Right ventricle myocardium inferior (tissue), 1 donor: ENCODE measurements at regions not wholly inside any gene's neighbourhood (a gene's known extent, or its start where the extent isn't known, plus 50 kb on each side); places are given as distances from the start of the nearest gene placed in this dataset.

Experiments
- ATAC-seq: fragments of 200-7000 bp; cut with Tn5 transposase; one replicate; pipeline ENCODE4 v1.9.1; 2020; ENCODE audit warnings: mild to moderate bottlenecking, moderate library complexity
- DNase-seq: peaks from one replicate; pipeline ENCODE4 v3.0.0; 2021; ENCODE audit errors: missing footprints
- intact Hi-C: fragments of 100-400 bp; cut with DNase I; formaldehyde crosslinking; loops from one replicate; pipeline ENCODE4 v1.11.0; 2022
- donor health status: DM: no; HTN: yes; CAD: no; lungs with severe emphysema.

GRCh38 chr11:134646561-134646960, 234.5 kb upstream of the B3GAT1 start:
- intact Hi-C loops = no loop called here
- no peak for ATAC-seq
- DNase-seq = no peak

GRCh38 chr11:134645576-134645975, 233.5 kb upstream of the B3GAT1 start:
- DNase-seq (no peak), ATAC-seq (no peak)
- intact Hi-C loops = no loop called here

DNA sequence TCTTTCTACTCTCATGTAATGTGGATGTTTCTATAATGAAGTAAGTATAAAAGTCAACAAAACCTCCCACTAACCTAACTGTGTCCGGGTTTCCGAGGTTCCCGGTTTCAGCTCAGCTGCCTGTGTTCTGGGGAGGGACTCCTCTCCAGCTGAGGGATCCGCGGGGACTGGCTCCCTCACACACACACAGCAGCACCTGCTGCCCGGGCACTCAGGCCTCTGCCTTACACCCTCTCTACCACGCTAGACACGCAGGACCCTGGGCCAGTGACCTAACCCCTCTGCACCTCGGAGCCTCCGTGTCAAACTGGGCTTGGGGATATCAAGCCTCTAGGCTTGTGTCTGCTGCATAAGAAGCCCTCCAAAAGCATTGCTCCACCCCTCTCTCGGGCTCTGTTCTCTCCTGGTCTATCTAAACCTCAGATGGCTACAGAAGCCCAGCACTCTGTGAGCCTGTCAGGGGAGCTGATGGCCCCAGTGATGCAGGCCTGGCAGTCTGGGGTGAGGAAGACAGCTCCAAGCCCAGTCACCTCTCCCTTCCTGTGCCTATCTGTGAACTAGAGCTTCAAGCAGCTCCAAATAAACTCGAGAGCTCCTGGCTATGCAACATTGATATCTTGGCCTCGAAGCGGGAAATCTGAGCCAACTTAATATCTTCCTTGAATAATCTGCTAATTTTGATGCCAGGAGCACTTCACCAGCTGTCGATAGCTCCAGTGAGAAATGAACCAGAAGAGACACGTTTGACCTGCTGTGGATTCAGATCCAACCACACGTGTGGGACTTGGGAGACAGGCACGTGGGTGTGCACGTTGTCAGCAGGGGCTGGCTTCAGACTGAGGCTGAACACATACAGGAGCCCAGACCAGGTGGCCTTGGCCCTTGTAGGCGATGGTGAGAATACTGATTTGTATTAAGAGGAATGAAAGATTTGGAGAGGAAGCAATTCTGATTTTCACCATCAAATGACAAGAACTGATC, 232.7 kb upstream of the B3GAT1 start:
- DNase-seq (no peak), ATAC-seq (peak; percentile 58)
- intact Hi-C loops = no loop called here

DNA sequence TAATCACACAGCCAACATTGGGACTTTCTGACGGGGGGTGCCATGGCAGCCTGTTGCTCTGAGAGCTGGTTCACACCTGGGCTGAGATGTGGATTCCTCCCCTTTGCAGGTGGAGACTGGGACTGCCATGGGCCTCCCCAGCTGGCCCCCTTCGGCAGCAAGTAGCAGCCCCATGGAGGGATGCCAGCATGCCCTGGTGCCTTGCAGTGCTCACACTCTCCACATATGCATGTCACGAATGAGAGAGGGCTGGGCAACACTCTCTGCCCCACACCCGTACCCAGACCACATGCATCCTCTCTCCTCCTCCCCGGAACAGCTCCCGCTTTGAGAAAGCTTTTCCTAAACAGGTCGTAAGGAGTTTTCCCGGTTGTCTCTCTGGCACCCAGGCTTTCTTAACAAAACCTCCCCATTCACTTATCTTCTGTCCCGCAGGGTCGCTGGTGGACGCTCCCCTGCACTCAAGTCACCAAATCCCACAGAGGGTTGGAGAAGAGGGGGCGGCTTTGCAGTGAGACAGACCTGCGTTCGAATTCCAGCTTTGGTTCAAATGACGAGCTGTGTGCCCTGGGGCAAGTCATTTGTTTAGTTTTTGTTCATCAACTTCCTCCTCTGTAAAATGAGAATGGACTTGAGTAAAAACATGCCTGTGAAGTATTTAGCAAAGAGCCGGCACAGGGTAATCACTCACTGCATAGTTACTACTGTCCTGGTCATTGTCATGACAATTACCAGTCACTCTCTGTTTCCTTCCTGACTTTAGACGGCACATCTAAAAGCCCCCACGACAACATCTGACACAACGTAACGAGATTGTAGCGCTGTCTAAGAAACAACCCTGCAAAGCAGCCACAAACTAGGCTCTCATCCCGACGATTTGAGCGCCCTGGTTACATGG, 231.3 kb upstream of the B3GAT1 start:
- DNase-seq = no peak
- intact Hi-C loops = no loop called here
- no peak for ATAC-seq

DNA sequence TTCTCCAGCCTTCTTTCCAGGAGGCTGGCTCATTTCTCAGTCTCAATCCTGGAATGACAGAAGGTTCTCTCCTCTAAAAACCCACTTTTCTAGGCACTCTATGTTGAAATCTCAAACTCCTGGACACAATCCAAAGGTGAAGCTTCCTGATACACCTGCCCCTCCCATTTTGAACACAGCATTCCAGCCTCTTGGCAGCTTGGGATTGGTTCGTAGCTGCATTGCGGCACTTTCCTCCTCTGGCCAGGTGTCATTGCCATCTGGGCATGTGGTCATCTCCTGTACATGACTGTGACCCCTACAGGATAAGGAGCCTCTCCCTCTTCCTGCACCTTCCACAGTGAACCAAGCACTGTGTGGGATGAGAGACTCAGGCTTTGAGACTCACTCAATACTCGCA, 230.2 kb upstream of the B3GAT1 start:
- intact Hi-C loops = no loop called here
- ATAC-seq = no peak
- no peak for DNase-seq

DNA sequence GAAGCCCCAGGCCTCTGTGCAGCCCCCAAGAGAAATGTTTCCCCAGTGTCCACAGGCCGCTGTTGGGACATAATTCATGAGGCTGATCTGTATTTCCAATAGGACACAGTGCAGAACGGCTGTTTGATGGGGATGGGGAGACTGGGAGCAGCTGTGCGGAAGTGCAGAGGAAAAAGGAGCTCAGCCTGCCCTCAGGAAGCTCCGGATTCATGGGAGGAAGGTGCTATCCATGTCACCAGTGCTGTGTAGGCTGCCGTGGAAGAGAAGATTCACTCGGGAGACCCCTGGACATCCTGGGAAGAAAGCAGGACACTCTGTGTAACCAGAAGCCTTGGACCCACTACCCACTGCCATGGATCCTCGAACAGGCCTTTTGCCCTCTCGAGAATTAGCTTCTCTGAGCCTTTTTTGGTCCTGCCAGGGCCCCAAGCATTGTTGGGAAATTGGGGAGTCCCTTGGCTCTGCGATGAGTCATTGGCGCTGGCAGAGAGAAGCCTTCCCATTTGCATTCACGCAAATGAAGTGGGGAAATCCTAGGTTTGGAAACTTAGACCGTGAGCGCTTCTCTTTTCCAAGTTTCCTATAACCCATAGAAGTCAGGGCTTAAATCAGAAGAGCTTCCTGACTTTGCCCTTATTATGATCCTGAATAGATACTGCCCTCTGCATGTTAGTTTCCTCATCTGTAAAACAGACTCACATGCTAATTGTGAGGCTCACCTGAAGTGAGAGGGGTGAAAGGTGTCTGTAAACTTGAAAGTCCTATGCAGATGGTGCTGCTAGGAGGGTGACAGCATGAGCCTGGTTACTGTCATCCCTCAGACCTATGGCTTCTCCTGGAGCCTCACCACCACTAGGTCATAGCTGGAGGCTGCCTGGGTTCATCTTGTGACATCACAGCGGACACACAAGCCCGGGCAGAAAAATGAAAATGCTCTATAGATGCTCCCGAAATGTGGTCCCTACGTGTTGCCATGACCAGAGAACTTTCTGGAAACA, 229.2 kb upstream of the B3GAT1 start:
- DNase-seq = no peak
- ATAC-seq = no peak
- intact Hi-C loops = no loop called here

DNA sequence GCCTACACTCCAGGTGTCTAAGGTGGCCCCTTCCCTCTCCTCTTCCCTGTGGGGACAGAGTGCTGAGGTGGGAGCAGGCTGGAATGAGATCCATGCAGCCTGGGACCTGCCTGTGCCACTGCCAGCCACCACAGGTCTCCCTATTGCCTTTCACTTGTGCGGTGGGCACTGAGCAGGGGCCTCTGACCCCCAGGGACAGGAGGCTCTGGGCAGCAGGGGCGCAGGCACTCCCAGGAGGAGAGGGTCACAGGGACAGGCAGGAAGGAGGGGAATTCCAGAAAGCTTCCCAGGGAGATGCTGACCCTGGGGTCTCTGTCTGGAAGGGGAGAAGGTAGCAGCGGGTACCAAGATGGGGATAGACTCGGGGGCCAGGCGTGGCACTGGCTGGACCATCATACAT, 228.5 kb upstream of the B3GAT1 start:
- no peak for DNase-seq
- no peak for ATAC-seq
- intact Hi-C loops = no loop called here

DNA sequence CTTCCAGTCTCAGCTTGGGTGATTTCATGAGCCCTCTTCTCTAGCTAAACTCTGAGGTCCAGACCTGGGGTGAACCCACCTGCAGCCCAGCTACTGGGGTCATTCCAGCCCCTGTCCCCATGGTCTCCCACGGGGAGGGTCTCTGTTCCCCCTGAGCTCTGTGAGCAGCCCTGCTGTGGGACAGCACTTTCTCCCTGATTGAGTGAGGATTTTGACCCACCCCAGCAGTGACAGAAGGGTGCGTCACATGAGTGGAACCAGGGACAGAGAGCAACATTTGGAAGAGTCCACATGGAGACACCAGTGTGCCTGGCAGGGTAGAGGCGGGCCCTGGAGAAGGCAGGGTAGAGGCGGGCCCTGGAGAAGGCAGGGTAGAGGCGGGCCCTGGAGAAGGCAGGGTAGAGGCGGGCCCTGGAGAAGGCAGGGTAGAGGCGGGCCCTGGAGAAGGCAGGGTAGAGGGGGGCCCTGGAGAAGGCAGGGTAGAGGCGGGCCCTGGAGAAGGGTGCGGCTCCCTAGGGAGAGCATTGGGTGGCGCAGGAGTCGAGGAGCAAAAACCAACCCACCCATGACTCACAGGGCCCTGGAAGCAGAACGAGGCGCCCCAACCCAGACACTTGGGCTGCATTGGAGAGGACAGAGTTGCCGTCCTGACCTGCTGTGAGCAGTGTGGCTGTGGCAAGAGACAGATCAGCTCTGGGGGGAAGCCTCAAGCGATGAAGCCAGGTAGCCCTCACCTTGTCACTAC, 227.7 kb upstream of the B3GAT1 start:
- intact Hi-C loops = no loop called here
- no peak for ATAC-seq
- no peak for DNase-seq

DNA sequence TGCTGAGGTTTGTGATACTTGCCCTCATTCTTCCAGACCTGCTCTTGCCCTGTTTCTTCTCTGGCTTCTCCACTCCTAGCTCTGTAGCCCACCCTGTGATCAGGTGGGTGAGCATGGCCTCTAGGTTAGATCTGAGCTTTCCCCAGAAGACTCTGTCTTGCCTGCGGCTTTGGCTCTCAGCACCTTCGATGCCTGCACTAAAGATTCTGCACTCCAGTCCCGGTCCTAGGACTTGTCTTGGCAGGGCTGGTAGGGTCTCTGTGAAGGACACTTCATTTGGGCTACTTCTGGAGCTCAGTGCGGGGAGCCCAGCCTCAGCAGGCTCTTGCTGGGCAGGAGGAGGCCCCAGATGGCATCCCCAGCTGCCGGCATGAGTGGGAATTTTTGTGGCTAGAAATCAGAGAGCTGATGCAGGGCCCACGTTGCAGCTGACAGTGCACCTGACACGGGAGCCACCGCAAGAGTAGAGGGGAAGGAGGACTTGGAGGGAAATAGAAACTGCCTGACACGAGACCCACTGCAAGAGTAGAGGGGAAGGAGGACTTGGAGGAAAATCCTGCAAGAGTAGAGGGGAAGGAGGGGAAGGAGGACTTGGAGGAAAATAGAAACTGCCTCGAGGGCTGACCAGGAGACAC, 226.9 kb upstream of the B3GAT1 start:
- no peak for ATAC-seq
- DNase-seq = no peak
- intact Hi-C loops = no loop called here

DNA sequence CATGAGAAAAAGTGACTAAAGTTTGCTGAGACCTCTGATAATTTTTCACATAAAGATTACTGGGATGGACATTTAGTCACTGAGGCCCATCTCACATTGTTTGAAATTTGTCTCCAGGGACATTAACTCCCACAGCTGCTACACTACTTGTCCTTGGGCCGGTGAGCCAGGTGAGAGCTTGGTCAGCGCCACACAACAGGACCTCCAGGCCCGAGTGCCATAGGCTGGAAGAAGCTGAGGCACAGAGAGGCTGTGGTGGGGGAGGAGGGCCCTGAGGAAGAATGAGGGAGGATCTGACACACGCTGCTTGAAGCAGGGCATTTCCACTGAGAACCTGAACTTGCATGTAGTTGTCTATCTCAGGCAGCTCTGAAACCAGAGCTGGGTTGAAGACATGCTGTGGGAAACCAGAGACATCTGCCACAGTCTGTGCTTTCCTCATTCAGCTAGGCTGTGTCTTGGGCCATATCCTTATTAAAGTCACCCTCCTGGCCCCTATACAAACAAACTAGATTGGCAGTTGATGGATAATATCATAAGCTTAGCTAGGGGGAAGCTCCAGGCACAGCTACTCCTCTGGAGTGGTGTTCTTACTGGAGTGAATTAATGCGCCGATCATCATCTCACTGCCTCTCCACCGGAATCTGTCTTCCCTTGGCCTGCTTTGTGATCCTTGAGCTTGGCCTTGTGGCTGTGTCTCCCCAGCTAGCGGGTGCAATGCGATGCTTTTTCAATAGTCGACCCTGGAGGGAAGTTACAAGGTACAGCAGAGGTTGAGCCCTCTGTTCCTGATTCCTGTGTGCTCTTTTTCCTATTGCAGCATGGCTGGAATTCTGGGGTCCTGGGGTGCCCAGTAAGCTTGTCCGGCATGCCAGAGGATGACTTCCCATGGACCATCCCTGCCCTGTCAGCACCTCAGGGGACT, 225.3 kb upstream of the B3GAT1 start:
- intact Hi-C loops = no loop called here
- DNase-seq = no peak
- no peak for ATAC-seq

- intact Hi-C loops = no loop called here
- no peak for ATAC-seq
- DNase-seq = no peak
These were observed 224.0 kb upstream of the B3GAT1 start for GRCh38 chr11:134636071-134636470.

DNA sequence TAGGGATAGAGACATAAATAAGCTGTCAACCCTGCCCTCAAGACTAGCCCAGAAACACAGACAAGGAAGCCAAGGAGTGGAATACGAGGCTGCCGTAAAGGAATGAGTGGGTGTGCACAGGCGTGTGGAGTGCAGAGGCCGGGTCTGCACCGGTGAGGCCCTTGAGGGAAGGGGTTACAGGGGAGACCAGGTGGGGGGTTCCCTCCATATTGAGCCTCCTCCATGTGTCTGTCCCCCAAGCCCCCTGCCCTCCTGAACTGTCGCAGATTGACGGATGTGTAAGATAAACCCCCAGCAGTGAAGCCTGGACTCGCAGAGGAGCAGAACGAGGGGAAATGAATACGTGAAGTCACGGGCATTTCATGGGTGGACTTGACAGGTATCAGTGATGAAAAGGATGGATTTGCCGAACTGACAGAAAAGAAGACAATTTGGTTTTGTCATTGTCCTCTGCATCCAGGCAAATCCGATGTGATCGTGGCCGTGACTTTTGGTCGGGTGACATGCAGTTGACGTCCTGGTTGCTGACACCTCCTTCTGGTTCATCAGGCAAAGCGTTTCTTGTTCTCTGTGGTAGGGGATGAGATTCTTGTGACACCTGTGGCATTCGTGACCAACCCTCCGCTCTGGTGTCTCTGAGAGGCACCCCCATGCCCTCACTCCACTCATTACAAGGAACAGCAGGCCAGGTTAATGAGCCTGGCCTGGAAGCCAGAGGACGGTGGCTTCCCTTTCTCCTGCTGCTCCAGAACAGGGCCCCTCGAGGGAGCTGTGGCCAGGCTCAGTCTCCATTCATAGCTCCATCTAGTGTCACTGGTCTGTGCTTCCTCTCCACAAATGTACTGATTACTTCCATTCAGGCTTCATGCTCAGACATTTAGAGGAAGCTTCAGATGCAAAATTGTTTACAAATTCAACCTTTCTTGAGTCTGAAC, 223.1 kb upstream of the B3GAT1 start:
- ATAC-seq = no peak
- intact Hi-C loops = no loop called here

GRCh38 chr11:134633276-134633675, 221.2 kb upstream of the B3GAT1 start:
- intact Hi-C loops = no loop called here
- ATAC-seq (no peak), DNase-seq (no peak)

More for the DNA sequence above, 223.1 kb upstream of the B3GAT1 start:
- DNase-seq = no peak

DNA sequence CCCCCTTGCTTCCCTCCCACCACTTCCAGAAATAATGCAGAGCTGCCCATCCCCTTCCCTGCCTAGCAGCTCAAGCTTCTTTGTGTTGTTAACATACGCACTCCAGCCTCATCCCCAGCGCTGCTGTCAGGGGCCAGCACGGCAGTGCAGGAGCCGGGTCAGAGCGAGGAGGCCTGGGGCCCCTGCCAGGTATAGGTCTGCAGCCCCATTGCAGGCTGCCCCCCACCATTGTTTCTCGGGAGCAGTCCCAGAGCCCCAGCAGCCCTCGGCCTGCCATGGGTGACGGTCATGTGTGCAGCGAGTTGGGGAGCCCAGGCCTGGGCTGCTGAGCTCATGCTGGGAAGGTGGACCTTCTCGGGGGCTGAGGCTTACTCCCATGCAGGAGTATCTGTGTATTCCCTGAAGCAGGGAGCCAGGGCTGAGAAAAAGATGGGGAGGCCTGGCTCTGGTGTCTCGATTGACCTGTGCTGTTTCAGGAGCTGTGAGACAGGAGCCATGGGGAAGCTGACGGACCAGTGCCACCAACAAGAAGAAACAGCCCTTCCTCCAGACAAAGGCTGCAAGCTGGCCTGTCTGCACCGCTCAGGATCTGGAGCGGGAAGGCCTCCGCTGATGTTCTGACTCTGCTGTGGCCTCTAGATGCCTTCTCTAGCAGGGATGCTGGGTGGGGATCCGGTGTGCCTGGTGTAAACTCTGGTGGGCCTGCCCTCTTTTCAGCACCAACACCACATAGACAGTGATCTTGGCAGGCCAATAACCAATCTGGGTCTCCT, 220.5 kb upstream of the B3GAT1 start:
- ATAC-seq (no peak), DNase-seq (no peak)
- intact Hi-C loops = no loop called here

DNA sequence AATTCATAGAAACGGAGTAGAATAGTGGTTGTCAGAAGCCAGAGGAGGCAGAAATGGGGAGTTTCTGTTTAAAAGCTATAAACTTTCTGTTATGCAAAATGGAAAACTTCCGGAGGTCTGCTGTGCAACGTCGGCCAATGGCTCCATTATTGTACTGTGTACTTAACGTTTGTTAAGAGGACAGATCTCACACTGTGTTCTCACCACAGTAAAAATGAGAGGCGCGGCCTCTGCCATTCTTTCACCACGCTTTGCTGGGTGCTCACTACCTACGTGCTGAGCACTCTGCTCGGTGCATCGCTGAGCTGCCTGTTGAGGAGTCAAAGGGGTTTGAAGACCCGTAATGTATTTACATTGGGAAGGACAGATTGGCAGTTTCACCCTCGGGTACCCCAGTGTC, 218.8 kb upstream of the B3GAT1 start:
- intact Hi-C loops = no loop called here
- ATAC-seq (no peak), DNase-seq (no peak)
